Stomach (tissue), 4 donors: ENCODE measurements at regions not wholly inside any gene's neighbourhood (a gene's known extent, or its start where the extent isn't known, plus 50 kb on each side); places are given as distances from the start of the nearest gene placed in this dataset.

ENCODE experiments used
- POLR2A ChIP-seq, 4 donors: fragments of 450-650 bp; IDR thresholded peaks; one replicate each; pipeline ENCODE4 v1.6.1; 2016; ENCODE audit warnings: antibody characterized with exemption in 4 of 4, control low read depth in 2 of 4, mild to moderate bottlenecking in 1 of 4, moderate library complexity in 1 of 4
- POLR2AphosphoS5 ChIP-seq, 3 donors: sonication (generic); formaldehyde crosslinking; IDR thresholded peaks; one replicate each; pipeline ENCODE4 v1.6.1; 2016; ENCODE audit warnings: antibody characterized with exemption in 3 of 3
- TF ChIP-seq, protein P1 (sequence below), 7 experiments: fragments of 450-650 bp in 4 of 7; fragments of 200-600 bp in 3 of 7; sonication (generic) in 3 of 7; IDR thresholded peaks; one replicate each; pipeline ENCODE4 v1.5.1; 2016 to 2019; ENCODE audit warnings: antibody characterized with exemption in 7 of 7, control low read depth in 2 of 7, mild to moderate bottlenecking in 1 of 7

DNA sequence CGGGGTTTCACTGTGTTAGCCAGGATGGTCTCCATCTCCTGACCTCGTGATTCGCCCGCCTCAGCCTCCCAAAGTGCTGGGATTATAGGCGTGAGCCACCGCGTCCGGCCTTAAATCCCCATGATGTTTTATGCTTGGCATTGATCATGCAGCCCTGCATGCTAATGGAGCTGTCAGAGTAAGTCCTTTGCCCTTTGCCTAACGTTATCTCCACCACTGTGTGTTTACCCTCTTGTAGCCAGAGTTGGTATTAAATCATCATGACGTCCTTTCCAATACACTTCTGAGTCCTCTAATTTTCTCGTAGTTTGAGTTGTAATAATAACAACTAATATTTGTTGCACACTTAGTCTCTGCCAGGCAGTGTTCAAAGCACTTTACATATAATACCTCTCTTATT, 57.2 kb upstream of the ZFAND5 start:
- TF ChIP-seq, protein P1, sequence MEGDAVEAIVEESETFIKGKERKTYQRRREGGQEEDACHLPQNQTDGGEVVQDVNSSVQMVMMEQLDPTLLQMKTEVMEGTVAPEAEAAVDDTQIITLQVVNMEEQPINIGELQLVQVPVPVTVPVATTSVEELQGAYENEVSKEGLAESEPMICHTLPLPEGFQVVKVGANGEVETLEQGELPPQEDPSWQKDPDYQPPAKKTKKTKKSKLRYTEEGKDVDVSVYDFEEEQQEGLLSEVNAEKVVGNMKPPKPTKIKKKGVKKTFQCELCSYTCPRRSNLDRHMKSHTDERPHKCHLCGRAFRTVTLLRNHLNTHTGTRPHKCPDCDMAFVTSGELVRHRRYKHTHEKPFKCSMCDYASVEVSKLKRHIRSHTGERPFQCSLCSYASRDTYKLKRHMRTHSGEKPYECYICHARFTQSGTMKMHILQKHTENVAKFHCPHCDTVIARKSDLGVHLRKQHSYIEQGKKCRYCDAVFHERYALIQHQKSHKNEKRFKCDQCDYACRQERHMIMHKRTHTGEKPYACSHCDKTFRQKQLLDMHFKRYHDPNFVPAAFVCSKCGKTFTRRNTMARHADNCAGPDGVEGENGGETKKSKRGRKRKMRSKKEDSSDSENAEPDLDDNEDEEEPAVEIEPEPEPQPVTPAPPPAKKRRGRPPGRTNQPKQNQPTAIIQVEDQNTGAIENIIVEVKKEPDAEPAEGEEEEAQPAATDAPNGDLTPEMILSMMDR (IDR thresholded peaks at IDR 0.05), result no peak
- TF ChIP-seq POLR2AphosphoS5 (IDR thresholded peaks at IDR 0.05) (no peak), POLR2A (IDR thresholded peaks at IDR 0.05) (no peak)
